Fibroblast of lung (primary cell): ENCODE measurements at regions not wholly inside any gene's neighbourhood (a gene's known extent, or its start where the extent isn't known, plus 50 kb on each side); places are given as distances from the start of the nearest gene placed in this dataset.

ENCODE experiments used
- DNase-seq, 2 donors: peaks; one replicate each; pipeline versions ENCODE4 v3.0.0 to v3.0.0-alpha.2; 2010; ENCODE audit warnings: low read depth in 2 of 2
- H2AFZ ChIP-seq: 2 replicates; pipeline ENCODE4 v1.5.1; 2012; ENCODE audit warnings: low read length, control low read depth, inconsistent platforms
- H3K27ac ChIP-seq: 2 replicates; pipeline ENCODE4 v1.5.1; 2011; ENCODE audit warnings: low read length, control low read depth; ENCODE audit not compliant: insufficient read depth
- H3K27me3 ChIP-seq: 2 replicates; pipeline ENCODE4 v1.5.1; 2011; ENCODE audit warnings: mild to moderate bottlenecking, low read length; ENCODE audit not compliant: control insufficient read depth, insufficient read depth
- H3K36me3 ChIP-seq: 2 replicates; pipeline ENCODE4 v1.5.1; 2011; ENCODE audit warnings: low read length; ENCODE audit not compliant: control insufficient read depth, insufficient read depth
- H3K4me1 ChIP-seq: 2 replicates; pipeline ENCODE4 v1.5.1; 2011; ENCODE audit warnings: low read length; ENCODE audit not compliant: control insufficient read depth, insufficient read depth; ENCODE audit errors: extremely low read depth
- H3K4me2 ChIP-seq: 2 replicates; pipeline ENCODE4 v1.5.1; 2011; ENCODE audit warnings: low read length, control low read depth; ENCODE audit not compliant: insufficient read depth; ENCODE audit errors: extremely low read depth
- H3K4me3 ChIP-seq, 4 experiments: fragments of 200-600 bp in 1 of 4; sonication (generic) in 1 of 4; replicated peaks in 1 of 4; 2 replicates each; pipeline ENCODE4 v1.5.1; 2011 to 2016; ENCODE audit warnings: low read length in 4 of 4, low read depth in 3 of 4, mild to moderate bottlenecking in 3 of 4, control low read depth in 2 of 4, inconsistent platforms in 1 of 4, mixed read lengths in 1 of 4; ENCODE audit not compliant: insufficient read depth in 1 of 4; ENCODE audit errors: control extremely low read depth in 1 of 4
- H3K79me2 ChIP-seq: 2 replicates; pipeline ENCODE4 v1.5.1; 2012; ENCODE audit warnings: mild to moderate bottlenecking, low read length, inconsistent platforms; ENCODE audit not compliant: control insufficient read depth, insufficient read depth
- H3K9ac ChIP-seq: 2 replicates; pipeline ENCODE4 v1.5.1; 2011; ENCODE audit warnings: mild to moderate bottlenecking, low read length, control low read depth; ENCODE audit not compliant: insufficient read depth
- H3K9me3 ChIP-seq: 2 replicates; pipeline ENCODE4 v1.5.1; 2012; ENCODE audit warnings: low read depth, low read length; ENCODE audit not compliant: control insufficient read depth, insufficient read depth
- H4K20me1 ChIP-seq: 2 replicates; pipeline ENCODE4 v1.5.1; 2011; ENCODE audit warnings: low read length; ENCODE audit not compliant: control insufficient read depth, insufficient read depth; ENCODE audit errors: extremely low read depth
- EZH2 ChIP-seq: IDR thresholded peaks from 2 replicates; pipeline ENCODE4 v1.5.1; 2012; ENCODE audit warnings: low read length, control low read depth, mild to moderate bottlenecking; ENCODE audit errors: missing control alignments
- TF ChIP-seq, protein P1 (sequence below), 2 donors: IDR thresholded peaks in 1 of 2; conservative IDR thresholded peaks in 1 of 2; 1 replicate in 1 of 2; 2 replicates in 1 of 2; pipeline ENCODE4 v1.5.1; 2011 to 2012; ENCODE audit warnings: low read length in 2 of 2, control low read depth in 1 of 2, inconsistent platforms in 1 of 2, low read depth in 1 of 2, mild to moderate bottlenecking in 1 of 2

DNA sequence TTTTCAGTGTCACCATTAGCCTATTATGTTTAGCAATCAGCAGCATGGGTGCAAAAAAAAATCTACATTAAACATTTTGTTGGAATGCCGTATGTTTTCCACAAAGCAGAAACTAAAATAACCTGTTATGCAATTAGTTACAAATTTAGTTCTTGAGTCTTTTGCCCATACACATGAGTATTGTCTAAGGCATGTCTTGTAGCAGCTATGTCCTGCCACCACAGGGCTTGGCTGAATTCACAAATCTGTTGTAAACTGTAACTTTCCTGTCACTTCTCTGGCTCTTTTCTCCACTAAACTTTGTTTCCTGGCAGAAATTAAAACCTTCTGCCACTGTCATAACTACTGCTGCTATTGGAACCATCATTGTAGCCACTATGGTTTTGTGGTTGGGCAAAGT, 277.9 kb upstream of the SPRY2 start:
- Histone ChIP-seq H2AFZ (no peak overlapping the region), H3K27me3 (no peaks in the 10 kb centered on the region), H3K27ac (no peak overlapping the region), H3K4me1 (no peaks in the 10 kb centered on the region), H3K36me3 (no peaks in the 10 kb centered on the region), H3K4me2 (no peak overlapping the region), H3K4me3 (no peak overlapping the region), H4K20me1 (no peaks in the 10 kb centered on the region), H3K9me3 (no peaks in the 10 kb centered on the region), H3K79me2 (no peaks in the 10 kb centered on the region), H3K9ac (no peak overlapping the region)
- TF ChIP-seq, protein P1, sequence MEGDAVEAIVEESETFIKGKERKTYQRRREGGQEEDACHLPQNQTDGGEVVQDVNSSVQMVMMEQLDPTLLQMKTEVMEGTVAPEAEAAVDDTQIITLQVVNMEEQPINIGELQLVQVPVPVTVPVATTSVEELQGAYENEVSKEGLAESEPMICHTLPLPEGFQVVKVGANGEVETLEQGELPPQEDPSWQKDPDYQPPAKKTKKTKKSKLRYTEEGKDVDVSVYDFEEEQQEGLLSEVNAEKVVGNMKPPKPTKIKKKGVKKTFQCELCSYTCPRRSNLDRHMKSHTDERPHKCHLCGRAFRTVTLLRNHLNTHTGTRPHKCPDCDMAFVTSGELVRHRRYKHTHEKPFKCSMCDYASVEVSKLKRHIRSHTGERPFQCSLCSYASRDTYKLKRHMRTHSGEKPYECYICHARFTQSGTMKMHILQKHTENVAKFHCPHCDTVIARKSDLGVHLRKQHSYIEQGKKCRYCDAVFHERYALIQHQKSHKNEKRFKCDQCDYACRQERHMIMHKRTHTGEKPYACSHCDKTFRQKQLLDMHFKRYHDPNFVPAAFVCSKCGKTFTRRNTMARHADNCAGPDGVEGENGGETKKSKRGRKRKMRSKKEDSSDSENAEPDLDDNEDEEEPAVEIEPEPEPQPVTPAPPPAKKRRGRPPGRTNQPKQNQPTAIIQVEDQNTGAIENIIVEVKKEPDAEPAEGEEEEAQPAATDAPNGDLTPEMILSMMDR (conservative IDR thresholded peaks at IDR 0.05 in 1 of 2, IDR thresholded peaks at IDR 0.05 in 1 of 2; ENCODE audit: low read depth in 1 of 2, low read length in 2 of 2): no peak
- no peak for TF ChIP-seq EZH2
- no peak for DNase-seq

- Histone ChIP-seq H3K79me2 (no peaks in the 10 kb centered on the region), H4K20me1 (no peaks in the 10 kb centered on the region), H3K4me3 (no peak overlapping the region), H3K4me2 (no peak overlapping the region), H3K4me1 (no peaks in the 10 kb centered on the region), H3K36me3 (no peaks in the 10 kb centered on the region), H2AFZ (no peak overlapping the region), H3K27me3 (no peaks in the 10 kb centered on the region), H3K9ac (no peak overlapping the region), H3K27ac (no peak overlapping the region), H3K9me3 (no peaks in the 10 kb centered on the region)
- DNase-seq: no peak
- no peak for TF ChIP-seq EZH2
- TF ChIP-seq, protein P1 (conservative IDR thresholded peaks at IDR 0.05 in 1 of 2, IDR thresholded peaks at IDR 0.05 in 1 of 2; ENCODE audit: low read depth in 1 of 2, low read length in 2 of 2): no peak
Observed at GRCh38 chr13:80612804-80613203, 271.9 kb upstream of the SPRY2 start.

DNA sequence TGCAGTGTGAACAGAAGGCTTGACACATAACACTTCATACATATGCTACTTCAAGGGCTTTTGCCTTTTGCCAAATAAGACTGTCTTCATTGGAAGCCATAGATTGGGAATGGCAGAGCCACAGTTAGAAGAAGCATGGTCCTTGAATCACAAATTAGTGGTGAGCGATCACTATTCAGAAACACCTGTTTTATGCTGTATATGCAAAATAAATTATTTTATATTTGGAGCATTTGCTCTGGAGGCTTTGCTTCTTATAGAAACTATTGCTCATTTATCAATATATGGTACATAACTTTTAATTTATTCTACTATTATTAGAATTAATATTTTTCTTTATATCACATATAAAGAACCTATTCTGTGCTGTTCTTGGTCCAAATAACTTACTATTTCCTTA, 270.4 kb upstream of the SPRY2 start:
- H3K9me3 ChIP-seq: no peaks in the 10 kb centered on the region
- H3K36me3 ChIP-seq: no peaks in the 10 kb centered on the region
- H3K27ac ChIP-seq: no peak overlapping the region
- no peaks in the 10 kb centered on the region for H3K4me1 ChIP-seq
- H3K27me3 ChIP-seq: no peaks in the 10 kb centered on the region
- no peak overlapping the region for H3K4me2 ChIP-seq
- H3K79me2 ChIP-seq: no peaks in the 10 kb centered on the region
- no peak overlapping the region for H3K4me3 ChIP-seq
- TF ChIP-seq, protein P1 (conservative IDR thresholded peaks at IDR 0.05 in 1 of 2, IDR thresholded peaks at IDR 0.05 in 1 of 2; ENCODE audit: low read depth in 1 of 2, low read length in 2 of 2): no peak
- TF ChIP-seq EZH2: no peak
- H2AFZ ChIP-seq: no peak overlapping the region
- H3K9ac ChIP-seq: no peak overlapping the region
- H4K20me1 ChIP-seq: no peaks in the 10 kb centered on the region
- no peak for DNase-seq
